Superior temporal gyrus (tissue), 1 donor: ENCODE measurements at regions not wholly inside any gene's neighbourhood (a gene's known extent, or its start where the extent isn't known, plus 50 kb on each side); places are given as distances from the start of the nearest gene placed in this dataset.

Experiments
- DNase-seq: peaks from one replicate; pipeline ENCODE4 v3.0.0-alpha.2; 2016; ENCODE audit errors: extremely low spot score

DNA sequence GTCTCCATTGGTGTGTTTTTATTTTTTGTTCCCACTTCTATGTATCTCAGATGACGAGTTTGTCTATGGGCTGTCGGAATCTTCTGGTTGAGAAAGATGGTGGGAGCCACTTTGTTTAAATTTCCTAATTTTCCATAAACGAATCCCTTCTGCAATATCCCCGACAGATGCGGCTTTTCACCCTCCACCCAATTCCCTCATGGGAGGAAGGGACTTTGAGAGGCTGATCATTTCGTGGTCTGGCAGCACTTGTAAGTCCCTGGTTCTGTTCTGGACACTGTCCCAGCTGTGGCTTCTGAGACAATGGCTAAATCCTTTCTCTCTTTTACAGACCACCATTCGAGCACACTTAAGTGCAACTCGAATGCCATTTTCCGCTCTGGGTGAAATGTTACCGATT, 72.2 kb upstream of the PUDP start:
- DNase-seq: no peak

DNA sequence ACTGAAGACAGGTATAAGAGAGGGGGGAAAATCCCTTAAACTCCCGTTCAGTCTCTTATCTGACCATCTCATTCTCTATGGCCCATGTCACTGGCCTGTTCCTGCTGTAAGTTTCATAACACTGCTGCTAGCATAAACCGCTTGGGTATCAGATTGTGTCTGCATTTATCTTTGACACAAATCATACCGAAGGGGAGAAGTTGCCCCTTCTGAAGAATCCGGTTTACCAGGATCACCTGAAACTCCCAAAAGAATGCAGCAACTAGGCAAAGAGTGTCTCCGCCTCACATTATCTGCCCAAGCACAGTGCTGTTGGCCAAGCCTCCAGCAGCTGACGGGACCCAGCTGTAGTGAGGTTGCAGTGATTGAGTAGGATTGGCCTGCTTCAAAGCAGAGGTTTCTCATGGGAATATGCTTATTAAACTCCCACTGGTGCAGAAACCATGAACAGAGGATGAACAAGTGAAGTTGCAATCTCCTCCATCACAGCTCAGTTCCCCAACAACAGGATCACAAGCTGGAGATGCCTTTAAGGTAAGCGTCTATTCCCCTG, 71.3 kb upstream of the PUDP start:
- DNase-seq: no peak

DNA sequence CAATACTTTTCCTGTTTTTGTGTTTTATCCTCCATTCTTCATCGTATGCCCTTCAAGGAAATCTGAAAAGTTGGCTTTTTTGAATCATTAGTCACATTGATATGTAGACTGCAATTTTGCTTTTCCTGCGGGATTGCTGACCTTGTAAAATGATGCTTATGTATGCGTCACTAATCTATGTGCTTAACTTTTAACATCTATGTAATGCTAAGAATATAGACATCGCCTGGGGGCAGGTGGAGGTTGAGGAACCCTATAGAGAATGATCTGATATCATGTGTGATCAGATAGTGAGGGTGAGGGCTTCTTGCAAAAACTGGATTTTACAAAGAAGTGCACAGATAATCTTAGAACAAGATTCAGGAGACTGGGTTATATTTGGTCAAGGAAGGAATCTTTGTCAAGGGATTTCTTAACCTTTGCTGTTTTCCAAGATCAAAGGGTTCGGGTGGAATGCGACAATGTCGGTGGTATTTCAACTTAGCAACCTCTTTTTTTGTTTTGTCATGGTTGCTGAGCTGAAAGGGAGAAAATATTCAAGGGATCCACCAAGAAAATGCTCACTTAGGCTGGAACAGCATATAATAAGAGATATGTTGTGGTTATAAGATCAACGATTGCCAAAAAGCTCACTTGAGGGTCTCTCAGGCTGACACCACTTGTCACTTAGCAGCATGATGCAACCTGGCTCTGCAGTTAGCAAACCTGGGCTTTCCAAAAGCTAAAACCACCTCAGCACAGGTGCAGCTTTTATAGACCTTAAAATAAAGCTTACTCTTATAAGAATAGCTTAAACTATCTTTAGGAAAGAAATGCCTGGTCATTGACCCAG, 70.6 kb upstream of the PUDP start:
- no peak for DNase-seq

DNA sequence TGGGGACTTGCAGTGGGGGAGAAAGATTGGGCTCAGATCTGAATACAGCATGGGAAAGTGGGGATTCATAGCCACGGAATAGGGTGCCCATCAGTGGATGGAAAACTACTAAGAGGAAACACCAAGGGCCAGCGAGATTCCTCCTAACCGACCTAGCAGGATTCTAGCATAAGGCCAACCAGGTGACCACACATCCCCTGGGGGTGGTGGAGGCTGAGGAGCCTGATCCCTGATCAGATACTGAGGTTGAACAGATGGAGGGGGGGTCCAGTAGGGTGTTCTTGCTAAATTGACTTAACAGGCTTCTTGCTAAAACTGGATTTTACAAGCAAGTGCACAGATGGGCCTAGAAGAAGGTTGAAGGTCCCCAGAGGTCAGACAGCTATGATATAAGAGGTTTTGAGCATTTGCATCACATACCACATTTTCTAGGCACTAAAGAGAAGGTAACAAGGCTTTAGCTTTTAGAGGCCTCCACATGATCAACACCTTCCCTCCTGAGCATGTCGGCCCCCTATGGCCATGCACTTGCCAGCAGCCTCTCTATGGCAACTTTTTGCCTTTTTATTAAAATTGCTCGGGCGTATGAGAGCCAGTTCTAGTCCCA, 69.1 kb upstream of the PUDP start:
- DNase-seq: no peak

DNA sequence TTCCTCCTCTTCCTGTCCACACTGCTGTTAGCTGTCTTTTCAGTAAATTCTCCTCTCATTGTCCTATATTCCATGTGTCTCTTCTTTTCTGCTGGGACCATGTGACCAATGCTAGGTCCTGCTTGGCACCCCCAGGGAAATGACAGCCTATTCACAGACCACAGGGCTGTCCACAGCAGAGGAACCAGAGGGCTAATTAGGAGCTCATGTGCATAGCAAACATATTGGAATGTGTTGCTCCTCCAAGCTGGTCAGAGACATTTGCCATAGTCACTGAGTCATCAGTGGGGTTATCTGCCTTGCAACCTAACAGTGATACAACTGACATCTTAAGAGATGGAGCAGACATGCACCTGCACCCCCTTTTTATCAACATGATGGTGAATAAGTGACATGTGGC, 67.9 kb upstream of the PUDP start:
- DNase-seq: no peak

DNA sequence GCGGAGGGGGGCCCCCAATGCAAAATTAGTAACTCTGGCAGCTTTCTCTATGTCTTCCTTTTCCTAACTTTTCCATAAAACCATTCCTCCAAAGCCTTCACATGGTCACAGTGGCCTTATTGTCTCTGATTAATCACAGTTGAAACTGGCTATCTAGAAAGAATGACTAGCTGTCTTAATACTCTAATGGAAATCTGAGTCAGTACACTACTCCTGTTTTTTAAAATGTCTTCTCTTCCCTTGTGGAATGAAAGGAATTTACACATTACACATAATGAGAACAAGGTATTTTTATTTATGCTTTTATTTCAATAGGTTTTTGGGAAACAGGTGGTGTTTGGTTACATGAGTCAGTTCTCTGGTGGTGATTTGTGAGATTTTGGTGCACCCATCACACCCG, 66.3 kb upstream of the PUDP start:
- DNase-seq: no peak

DNA sequence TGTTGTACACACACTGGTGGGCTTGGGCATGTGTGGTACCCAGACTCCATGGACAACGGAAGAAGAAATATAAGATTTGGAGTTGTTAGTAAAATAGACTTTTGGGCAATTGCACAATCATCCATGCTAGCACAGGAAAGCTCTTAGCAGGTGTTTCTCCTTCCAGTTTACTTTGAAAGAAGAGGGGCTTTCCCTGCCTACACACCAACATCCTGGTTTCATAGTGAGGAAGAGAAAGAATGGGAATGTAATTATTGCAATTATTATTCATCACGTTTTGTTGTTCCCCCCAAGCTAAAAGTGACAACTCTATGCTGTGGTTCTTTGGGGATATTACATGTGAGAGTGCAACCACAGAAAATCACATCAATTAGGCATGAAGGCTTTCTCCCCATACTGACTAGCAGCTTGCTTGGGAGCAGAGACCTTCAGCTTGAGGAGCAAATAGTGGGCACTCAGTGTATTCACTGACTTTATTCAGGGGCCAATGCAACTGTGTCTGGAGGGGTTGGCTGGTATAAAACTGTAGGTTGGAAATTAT, 57.2 kb upstream of the PUDP start:
- no peak for DNase-seq

DNA sequence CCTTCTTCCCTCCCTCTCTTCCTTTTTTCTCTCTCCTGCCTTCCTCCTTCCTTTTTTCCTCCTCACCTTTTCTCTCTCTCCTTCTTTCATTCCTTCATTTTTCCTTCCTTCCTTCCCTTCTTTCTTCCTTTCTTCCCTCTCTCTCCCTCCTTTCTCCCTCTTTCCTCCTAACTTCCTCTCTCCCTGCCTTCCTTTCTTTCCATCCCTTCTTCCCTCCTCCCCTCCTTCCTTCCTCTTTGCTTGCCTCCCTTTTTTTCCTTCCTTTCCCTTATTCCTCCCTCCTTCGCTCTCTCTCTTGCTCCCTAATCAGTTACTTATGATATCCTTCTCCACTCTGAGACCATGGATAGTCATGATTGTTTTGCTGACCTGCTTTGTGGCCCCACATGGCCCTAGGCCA, 56.7 kb upstream of the PUDP start:
- DNase-seq: no peak

DNA sequence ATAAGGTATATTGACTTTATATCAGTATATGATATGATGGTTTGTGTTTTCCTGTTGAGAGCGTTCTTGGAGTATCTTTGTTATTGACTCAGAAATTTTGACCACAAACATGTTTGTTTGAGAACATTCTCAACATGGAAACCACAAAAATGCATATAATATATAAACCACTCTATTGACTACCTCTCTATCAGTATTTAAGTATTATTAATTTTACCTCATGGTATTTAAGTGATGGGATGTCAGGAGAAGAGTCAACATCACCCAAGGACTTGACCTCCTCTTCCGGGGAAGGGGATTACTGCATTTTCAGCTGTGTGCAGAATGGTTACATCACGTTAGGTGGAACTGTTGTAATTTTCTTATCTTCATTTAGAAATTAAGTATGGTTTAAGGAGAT, 54.3 kb upstream of the PUDP start:
- no peak for DNase-seq

DNA sequence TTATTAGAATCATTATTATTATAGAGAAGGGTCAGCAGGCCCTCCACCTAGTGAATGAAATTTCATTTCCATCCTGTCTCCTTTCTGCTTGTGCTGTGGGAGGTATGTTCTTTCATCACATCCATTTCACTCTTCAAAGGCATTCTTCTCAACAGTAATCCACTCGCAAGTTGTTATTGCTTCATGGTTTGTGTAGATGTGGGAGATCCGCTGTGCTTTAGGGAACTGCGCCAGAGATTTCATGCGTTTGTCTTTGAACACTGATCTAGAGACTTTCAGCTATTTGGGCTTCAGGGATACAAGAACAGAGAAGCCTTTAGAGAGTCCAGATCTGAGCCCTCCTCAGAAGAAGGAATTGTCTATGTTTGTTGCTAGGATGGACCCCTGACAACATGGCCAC, 53.5 kb upstream of the PUDP start:
- DNase-seq: no peak

DNA sequence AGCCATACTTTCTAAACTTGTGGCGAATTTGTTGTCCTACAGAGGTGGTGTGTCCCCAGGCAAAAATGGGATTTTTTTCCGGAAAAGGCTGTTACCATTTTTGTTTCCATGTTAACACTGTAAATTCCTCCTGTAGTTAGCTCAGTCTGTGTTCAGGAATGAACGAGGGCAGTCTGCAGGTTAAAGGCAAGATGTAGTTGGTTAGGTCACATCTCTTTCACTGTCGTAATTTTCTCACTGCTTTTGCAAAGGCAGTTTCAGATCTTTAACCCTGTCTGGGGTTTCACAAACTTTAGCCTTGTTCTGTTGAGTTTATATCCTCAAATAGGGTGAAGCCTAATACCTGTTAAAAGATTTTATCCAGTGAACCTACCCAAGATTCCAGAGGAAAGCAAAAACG, 50.5 kb upstream of the PUDP start:
- DNase-seq: no peak
